ENCODE measurements at regions not wholly inside any gene's neighbourhood (a gene's known extent, or its start where the extent isn't known, plus 50 kb on each side); places are given as distances from the start of the nearest gene placed in this dataset.
"Not testable (repeated sequence)": the region's sequence is repeated elsewhere in the genome, so short reads cannot be mapped to it uniquely, and the experiment has no call there.

GRCh38 chr5:117568126-117568525 is 993.5 kb upstream of the SEMA6A start:
- no peak overlapping the region for H3K4me3 ChIP-seq (ENCODE audit: low read depth, low read length)
- no peak for DNase-seq (ENCODE audit: low read depth)

GRCh38 chr5:117562647-117563046 is 988.0 kb upstream of the SEMA6A start:
- DNase-seq (ENCODE audit: low read depth): no peak

GRCh38 chr5:117561531-117561930 is 986.9 kb upstream of the SEMA6A start:
- H3K4me3 ChIP-seq (ENCODE audit: low read depth, low read length): no peak overlapping the region
- no peak for DNase-seq (ENCODE audit: low read depth)

More at GRCh38 chr5:117562647-117563046, 988.0 kb upstream of the SEMA6A start:
- H3K4me3 ChIP-seq (ENCODE audit: low read depth, low read length): no peak overlapping the region

GRCh38 chr5:117559005-117559844 is 984.6 kb upstream of the SEMA6A start:
- no peak for DNase-seq (ENCODE audit: low read depth)
- no peak overlapping the region for H3K4me3 ChIP-seq (ENCODE audit: low read depth, low read length)

GRCh38 chr5:117551236-117551635 is 976.6 kb upstream of the SEMA6A start:
- DNase-seq (ENCODE audit: low read depth): no peak
- H3K4me3 ChIP-seq (ENCODE audit: low read depth, low read length): no peak overlapping the region

- no peak for DNase-seq (ENCODE audit: low read depth)
- no peak overlapping the region for H3K4me3 ChIP-seq (ENCODE audit: low read depth, low read length)
These were observed 972.6 kb upstream of the SEMA6A start for GRCh38 chr5:117547192-117547591.

GRCh38 chr5:117539692-117540091 is 965.1 kb upstream of the SEMA6A start:
- no peak overlapping the region for H3K4me3 ChIP-seq (ENCODE audit: low read depth, low read length)
- no peak for DNase-seq (ENCODE audit: low read depth)

GRCh38 chr5:117533792-117534191 is 959.2 kb upstream of the SEMA6A start:
- no peak overlapping the region for H3K4me3 ChIP-seq (ENCODE audit: low read depth, low read length)
- no peak for DNase-seq (ENCODE audit: low read depth)

GRCh38 chr5:117533051-117533670 is 958.5 kb upstream of the SEMA6A start:
- DNase-seq (ENCODE audit: low read depth); H3K4me3 ChIP-seq (ENCODE audit: low read depth, low read length): not testable (repeated sequence)

- DNase-seq (ENCODE audit: low read depth): no peak
- H3K4me3 ChIP-seq (ENCODE audit: low read depth, low read length): no peak overlapping the region
These were observed 945.4 kb upstream of the SEMA6A start for GRCh38 chr5:117519957-117520500.

- no peak for DNase-seq (ENCODE audit: low read depth)
- no peak overlapping the region for H3K4me3 ChIP-seq (ENCODE audit: low read depth, low read length)
These were observed 929.7 kb upstream of the SEMA6A start for GRCh38 chr5:117504305-117504704.

- no peak for DNase-seq (ENCODE audit: low read depth)
- H3K4me3 ChIP-seq (ENCODE audit: low read depth, low read length): no peak overlapping the region
These were observed 923.0 kb upstream of the SEMA6A start for GRCh38 chr5:117497601-117498000.

GRCh38 chr5:117496801-117497200 is 922.2 kb upstream of the SEMA6A start:
- H3K4me3 ChIP-seq (ENCODE audit: low read depth, low read length): no peak overlapping the region
- no peak for DNase-seq (ENCODE audit: low read depth)

- DNase-seq (ENCODE audit: low read depth): no peak
These were observed 919.6 kb upstream of the SEMA6A start for GRCh38 chr5:117494188-117494587.

GRCh38 chr5:117488976-117489500 is 914.4 kb upstream of the SEMA6A start:
- peak; percentile 24 for DNase-seq (ENCODE audit: low read depth)
- H3K4me3 ChIP-seq (ENCODE audit: low read depth, low read length): no peak overlapping the region

More at GRCh38 chr5:117494188-117494587, 919.6 kb upstream of the SEMA6A start:
- H3K4me3 ChIP-seq (ENCODE audit: low read depth, low read length): no peak overlapping the region

GRCh38 chr5:117487556-117487955 is 912.9 kb upstream of the SEMA6A start:
- no peak overlapping the region for H3K4me3 ChIP-seq (ENCODE audit: low read depth, low read length)
- no peak for DNase-seq (ENCODE audit: low read depth)

- H3K4me3 ChIP-seq (ENCODE audit: low read depth, low read length): no peak overlapping the region
- no peak for DNase-seq (ENCODE audit: low read depth)
These were observed 912.3 kb upstream of the SEMA6A start for GRCh38 chr5:117486879-117487391.

GRCh38 chr5:117486261-117486660 is 911.6 kb upstream of the SEMA6A start:
- DNase-seq (ENCODE audit: low read depth): no peak
- H3K4me3 ChIP-seq (ENCODE audit: low read depth, low read length): no peak overlapping the region

- no peak overlapping the region for H3K4me3 ChIP-seq (ENCODE audit: low read depth, low read length)
- DNase-seq (ENCODE audit: low read depth): no peak
These were observed 901.3 kb upstream of the SEMA6A start for GRCh38 chr5:117475919-117476318.

GRCh38 chr5:117473165-117473564 is 898.5 kb upstream of the SEMA6A start:
- H3K4me3 ChIP-seq (ENCODE audit: low read depth, low read length): no peak overlapping the region
- DNase-seq (ENCODE audit: low read depth): no peak
